ENCODE measurements at regions not wholly inside any gene's neighbourhood (a gene's known extent, or its start where the extent isn't known, plus 50 kb on each side); places are given as distances from the start of the nearest gene placed in this dataset.

DNA sequence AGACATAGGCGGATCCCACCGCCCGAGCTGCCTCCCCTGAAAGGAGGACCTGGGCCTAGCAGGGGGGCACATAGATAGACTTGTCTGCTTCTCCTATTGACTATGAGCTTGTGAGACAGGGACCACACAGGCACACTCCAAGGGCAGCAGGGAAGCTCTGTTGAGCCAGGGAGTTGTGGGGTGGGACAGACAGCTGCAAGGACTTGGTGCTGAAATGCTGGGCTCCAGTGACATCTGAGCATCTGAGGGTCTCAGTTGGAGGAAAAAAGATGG is 53.4 kb upstream of the ANO1 start (continued):
- TF ChIP-seq TCF3 (IDR thresholded peaks at IDR 0.05; ENCODE audit: borderline replicate concordance, insufficient read depth, low read depth, low read length) (no peak), YY1 (IDR thresholded peaks at IDR 0.05; ENCODE audit: low read depth, low read length) (no peak), SP1 (IDR thresholded peaks at IDR 0.05; ENCODE audit: low read depth, low read length) (no peak), NFXL1 (IDR thresholded peaks at IDR 0.05; ENCODE audit: borderline replicate concordance) (no peak), POU2F2 (IDR thresholded peaks at IDR 0.05; ENCODE audit: borderline replicate concordance, low read depth, low read length) (no peak), GABPA (IDR thresholded peaks at IDR 0.05; ENCODE audit: low read depth) (no peak), NR2F1 (conservative IDR thresholded peaks at IDR 0.05) (no peak), BCL11A (IDR thresholded peaks at IDR 0.05; ENCODE audit: low read depth, low read length) (no peak), TAF1 (IDR thresholded peaks at IDR 0.05; ENCODE audit: borderline replicate concordance, low read depth, low read length) (no peak), TCF12 (IDR thresholded peaks at IDR 0.05; ENCODE audit: low read depth, low read length) (no peak), PAX5 (IDR thresholded peaks at IDR 0.05; ENCODE audit: borderline replicate concordance, low read depth, low read length) (no peak)

DNA sequence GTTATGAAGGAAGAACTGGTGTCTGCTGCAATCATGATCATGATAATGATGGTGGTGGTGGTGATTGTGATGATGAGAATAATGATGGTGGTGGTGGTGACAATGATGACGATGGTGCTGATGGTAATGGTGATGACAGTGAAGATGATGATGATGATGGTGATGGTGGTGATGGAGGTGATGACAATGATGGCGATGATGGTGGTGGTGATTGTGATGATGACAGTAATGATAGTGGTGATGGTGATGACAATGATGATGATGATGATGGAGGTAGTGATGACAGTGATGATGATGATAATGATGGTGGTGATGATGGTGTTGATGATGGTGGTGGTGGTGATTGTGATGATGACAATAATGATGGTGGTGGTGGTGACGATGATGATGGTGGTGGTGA is 52.8 kb upstream of the ANO1 start:
- 55% methylated on average over 3 of the region's 3 CpGs for WGBS (ENCODE audit: insufficient coverage, insufficient replicate concordance, low lambda C conversion rate, missing lambda C conversion rate)
- ChIA-PET POLR2A (no interaction called here), SMC1A (ENCODE audit: uncharacterized antibody, unreplicated experiment) (no interaction called here), CTCF (no interaction called here), RAD21 (ENCODE audit: unreplicated experiment) (no interaction called here)
- TF ChIP-seq EP300 (IDR thresholded peaks at IDR 0.05; ENCODE audit: borderline replicate concordance in 1 of 2, control insufficient read depth in 1 of 2, low read depth in 2 of 2, low read length in 2 of 2): no peak
- H3K4me3 ChIP-seq: no peak overlapping the region
- intact Hi-C loops (cut with micrococcal nuclease; ENCODE audit: unreplicated experiment): no loop called here
- no peak overlapping the region for H3K27ac ChIP-seq (ENCODE audit: control insufficient read depth, insufficient read depth)
- H3K4me2 ChIP-seq (ENCODE audit: control insufficient read depth, insufficient read depth): no peak overlapping the region
- no peak overlapping the region for H3K9ac ChIP-seq (ENCODE audit: control insufficient read depth, insufficient read depth, low read length)
- no TSS peak for BruUV-seq (replicated peaks)
- no peaks in the 10 kb centered on the region for H3K36me3 ChIP-seq (ENCODE audit: control insufficient read depth in 2 of 2, insufficient read depth in 2 of 2, low read length in 1 of 2)
- FAIRE-seq: no peak
- H3K4me1 ChIP-seq (ENCODE audit: control insufficient read depth, insufficient read depth, low read length): no peaks in the 10 kb centered on the region
- H3K79me2 ChIP-seq (ENCODE audit: control insufficient read depth, insufficient read depth, low read length): no peaks in the 10 kb centered on the region
- H4K20me1 ChIP-seq (ENCODE audit: control insufficient read depth, insufficient read depth): no peaks in the 10 kb centered on the region
- DNase-seq (ENCODE audit: low read depth, low spot score): no peak
- no peaks in the 10 kb centered on the region for H3K9me3 ChIP-seq (replicated peaks; ENCODE audit: control insufficient read depth, insufficient read depth, low read length)
- no peak overlapping the region for H2AFZ ChIP-seq (ENCODE audit: control insufficient read depth, low read depth, low read length)
- no peak for ATAC-seq
- no peaks in the 10 kb centered on the region; a peak in 1 of 4 replicates for H3K27me3 ChIP-seq (replicated peaks in 1 of 2; ENCODE audit: control insufficient read depth in 2 of 2, insufficient read depth in 2 of 2, low read length in 1 of 2)
- in situ Hi-C loops (cut with MboI): no loop called here

Measured in GM12878 (cell line).